HG02798 (cell line): ENCODE measurements at regions not wholly inside any gene's neighbourhood (a gene's known extent, or its start where the extent isn't known, plus 50 kb on each side); places are given as distances from the start of the nearest gene placed in this dataset.
"Not testable (repeated sequence)": the region's sequence is repeated elsewhere in the genome, so short reads cannot be mapped to it uniquely, and the experiment has no call there.

Experiments used
- ATAC-seq: cut with Tn5 transposase; IDR thresholded peaks from one replicate; pipeline ENCODE4 v1.9.1; 2021; ENCODE audit warnings: mild to moderate bottlenecking; ENCODE audit not compliant: unreplicated experiment, poor library complexity

DNA sequence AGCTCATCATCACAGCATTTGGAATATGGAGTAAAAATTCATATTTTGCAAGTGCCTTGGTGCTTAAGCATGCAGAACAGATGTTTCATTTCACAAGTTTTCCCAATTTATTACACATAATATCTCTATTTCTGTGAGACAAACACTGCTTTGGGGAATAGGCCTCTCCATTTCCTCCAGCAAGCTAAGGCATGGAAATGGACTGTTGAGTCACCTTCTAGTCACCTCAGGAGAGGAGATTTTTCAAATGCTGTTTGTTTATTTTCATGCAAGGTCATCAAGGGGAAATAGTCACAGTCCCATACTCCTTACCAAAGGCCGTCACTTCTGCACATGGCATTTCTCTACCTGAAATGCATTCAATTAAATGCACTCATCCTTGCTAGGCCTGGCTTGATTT lies 57.4 kb upstream of the NUTM2D start:
- ATAC-seq = not testable (repeated sequence)

DNA sequence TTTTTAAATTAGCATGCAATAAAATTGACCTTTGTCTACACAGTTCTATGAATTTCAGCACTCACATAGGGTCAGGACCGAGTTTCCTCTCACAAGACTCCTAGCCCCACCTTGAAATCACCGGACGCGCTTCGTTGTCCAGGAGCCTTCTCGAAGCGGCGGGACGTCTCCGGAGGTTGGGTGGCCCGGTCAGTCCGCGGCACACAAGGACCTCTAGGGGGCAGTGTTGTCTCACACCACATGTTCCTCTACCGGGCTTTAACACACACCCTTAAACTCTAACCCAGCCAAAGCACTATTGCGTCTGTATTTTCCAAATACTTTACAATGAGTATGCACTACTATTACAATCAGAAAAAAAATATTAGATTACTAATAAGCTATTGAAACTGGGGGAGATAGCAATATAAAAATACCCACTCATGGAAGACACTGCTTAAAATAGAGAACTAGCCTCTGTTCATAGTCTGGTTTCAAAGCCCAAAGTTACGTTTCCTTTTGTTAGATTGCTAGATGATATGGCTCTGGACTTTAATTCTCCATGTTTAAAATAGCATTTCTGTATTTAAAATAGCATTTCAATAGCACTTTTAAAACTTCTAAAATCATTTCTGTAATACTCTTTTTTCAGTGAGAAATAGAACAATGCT lies 56.0 kb upstream of the NUTM2D start:
- peak; percentile 93 for ATAC-seq

DNA sequence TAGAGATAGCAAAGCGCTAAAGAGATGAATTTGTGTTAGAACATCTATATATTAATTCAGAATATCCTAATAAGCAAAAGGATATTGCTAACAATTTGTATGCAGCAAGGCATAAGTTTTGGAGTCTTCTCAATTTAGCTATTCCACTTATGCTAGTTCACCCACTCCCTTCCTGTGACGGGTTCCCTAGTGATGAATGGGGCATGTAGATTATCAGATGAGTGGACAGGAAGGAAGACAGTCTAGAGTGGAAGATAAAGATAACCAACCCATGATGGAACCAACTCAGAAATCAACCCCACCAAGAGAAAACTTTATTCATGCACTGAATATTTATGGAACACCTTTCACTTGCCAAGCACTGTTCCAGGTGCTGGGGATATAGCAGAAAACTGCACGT lies 55.4 kb upstream of the NUTM2D start:
- ATAC-seq = not testable (repeated sequence)

DNA sequence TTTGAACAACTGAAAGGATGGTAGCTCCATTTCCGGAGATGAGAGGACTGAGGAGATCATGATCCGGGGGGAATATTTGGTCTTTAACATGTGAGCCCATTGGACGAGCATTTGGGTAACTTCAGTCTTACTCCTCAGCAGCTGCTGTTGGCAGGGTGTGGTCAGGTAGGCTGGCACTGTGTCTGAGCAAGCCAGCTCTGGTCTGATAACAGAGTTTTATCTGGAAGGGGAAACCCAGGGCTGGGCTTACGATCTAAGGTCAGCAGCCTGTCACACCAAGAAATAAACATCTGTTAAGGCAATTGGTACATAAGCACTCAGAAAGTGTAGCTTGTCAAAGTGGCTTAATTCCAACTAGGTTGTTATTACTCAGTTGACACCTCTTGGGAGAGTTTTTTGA lies 53.8 kb upstream of the NUTM2D start:
- ATAC-seq = not testable (repeated sequence)

DNA sequence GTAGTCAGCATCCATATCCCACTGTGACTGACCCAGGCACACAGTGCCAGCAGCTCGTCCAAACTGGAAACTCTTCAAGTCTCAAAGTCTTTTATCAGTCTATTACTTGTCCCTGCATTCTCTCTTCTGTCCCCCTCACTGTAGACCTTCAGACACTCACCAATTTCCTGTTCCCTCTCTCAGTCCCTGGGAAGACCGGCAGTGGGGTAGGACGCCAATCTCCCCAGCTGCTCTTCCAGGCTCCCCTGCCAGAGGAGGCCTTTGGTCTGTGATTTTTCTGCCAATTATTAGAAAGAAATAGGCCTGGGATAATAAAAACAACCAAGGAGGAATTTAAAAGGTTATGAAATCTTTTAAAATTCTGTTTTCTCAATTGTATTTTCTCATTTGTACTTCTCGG lies 50.9 kb upstream of the NUTM2D start:
- ATAC-seq = not testable (repeated sequence)
